H1 (cell line): ENCODE measurements at regions not wholly inside any gene's neighbourhood (a gene's known extent, or its start where the extent isn't known, plus 50 kb on each side); places are given as distances from the start of the nearest gene placed in this dataset.

Source experiments
- CTCF ChIA-PET: fragments of 300-600 bp; sonication (Branson Sonifier 250); formaldehyde crosslinking; loops from one replicate; lab custom pipeline; 2021; ENCODE audit not compliant: partially characterized antibody; lab: Charles Lee
- POLR2A ChIA-PET: fragments of 300-600 bp; sonication (Branson Sonifier 250); formaldehyde crosslinking; loops from one replicate; lab custom pipeline; 2021; ENCODE audit warnings: inconsistent platforms; ENCODE audit not compliant: partially characterized antibody; lab: Charles Lee
- DNase-seq, 2 experiments: peaks; one replicate each; pipeline versions ENCODE4 v3.0.0 to v3.0.0-alpha.2; 2010 to 2022; ENCODE audit warnings: low spot score in 2 of 2, low read depth in 1 of 2, mixed read lengths in 1 of 2
- FAIRE-seq: peaks from 2 replicates; lab custom pipeline; 2011; peaks lifted over from hg19 to GRCh38; lab: Jason Lieb, UNC
- H2AFZ ChIP-seq: 2 replicates; pipeline ENCODE4 v1.8.1; 2012; ENCODE audit warnings: low read length, inconsistent platforms
- H2AK5ac ChIP-seq: 2 replicates; pipeline ENCODE4 v1.6.1; 2013; ENCODE audit warnings: low read depth, low read length
- H2BK120ac ChIP-seq: replicated peaks from 2 replicates; pipeline ENCODE3; 2013; ENCODE audit warnings: low read depth, low read length, inconsistent platforms
- H2BK12ac ChIP-seq: 2 replicates; pipeline ENCODE4 v1.6.1; 2013; ENCODE audit warnings: low read depth, low read length
- H2BK15ac ChIP-seq: 2 replicates; pipeline ENCODE4 v1.6.1; 2013; ENCODE audit warnings: low read length
- H2BK20ac ChIP-seq: 2 replicates; pipeline ENCODE4 v1.6.1; 2013; ENCODE audit warnings: low read length
- H2BK5ac ChIP-seq: 2 replicates; pipeline ENCODE4 v1.6.1; 2013; ENCODE audit warnings: low read depth, low read length
- H3K14ac ChIP-seq: 2 replicates; pipeline ENCODE4 v1.6.1; 2013; ENCODE audit warnings: inconsistent platforms; ENCODE audit not compliant: insufficient read length
- H3K18ac ChIP-seq: 2 replicates; pipeline ENCODE4 v1.6.1; 2013; ENCODE audit warnings: low read length; ENCODE audit errors: extremely low read depth
- H3K23ac ChIP-seq: 2 replicates; pipeline ENCODE4 v1.6.1; 2013; ENCODE audit warnings: inconsistent platforms; ENCODE audit not compliant: insufficient read length
- H3K23me2 ChIP-seq: 2 replicates; pipeline ENCODE4 v1.6.1; 2013; ENCODE audit warnings: low read depth, low read length
- H3K27ac ChIP-seq: 2 replicates; pipeline ENCODE4 v1.6.1; 2011; ENCODE audit warnings: low read depth, low read length, inconsistent platforms
- H3K27me3 ChIP-seq, 4 experiments: replicated peaks in 1 of 4; 1 replicate in 1 of 4; 2 replicates in 3 of 4; pipeline versions ENCODE4 v1.6.1 to v1.8.1; 2011 to 2013; ENCODE audit warnings: low read length in 3 of 4, mild to moderate bottlenecking in 3 of 4, inconsistent platforms in 2 of 4, mixed read lengths in 2 of 4, moderate library complexity in 1 of 4; ENCODE audit not compliant: control insufficient read depth in 3 of 4, insufficient read depth in 3 of 4; ENCODE audit errors: extremely low read depth in 1 of 4
- H3K36me3 ChIP-seq, 4 experiments: 2 replicates each; pipeline versions ENCODE4 v1.6.1 to v1.8.1; 2011 to 2013; ENCODE audit warnings: mild to moderate bottlenecking in 4 of 4, low read length in 3 of 4, moderate library complexity in 2 of 4, control low read depth in 1 of 4, inconsistent platforms in 1 of 4; ENCODE audit not compliant: insufficient read depth in 4 of 4, control insufficient read depth in 2 of 4
- H3K4ac ChIP-seq: replicated peaks from 2 replicates; pipeline ENCODE3; 2013; ENCODE audit warnings: low read length, low read depth, mixed read lengths, inconsistent platforms; ENCODE audit not compliant: insufficient read length
- H3K4me1 ChIP-seq, 4 experiments: replicated peaks in 1 of 4; 1 replicate in 1 of 4; 2 replicates in 3 of 4; pipeline versions ENCODE4 v1.6.1 to v1.8.1; 2011 to 2013; ENCODE audit warnings: low read length in 3 of 4, inconsistent platforms in 2 of 4, mixed read lengths in 1 of 4; ENCODE audit not compliant: insufficient read depth in 4 of 4, control insufficient read depth in 3 of 4
- H3K4me2 ChIP-seq, 2 experiments: 2 replicates each; pipeline versions ENCODE4 v1.6.1 to v1.8.1; 2011 to 2013; ENCODE audit warnings: low read depth in 2 of 2, low read length in 2 of 2, control low read depth in 1 of 2, inconsistent platforms in 1 of 2, mild to moderate bottlenecking in 1 of 2; ENCODE audit not compliant: insufficient read depth in 1 of 2
- H3K4me3 ChIP-seq, 4 experiments: fragments of 200-600, 300-600 bp in 1 of 4; sonication (generic), shearing (Covaris generic), sonication (Bioruptor Twin) in 1 of 4; 2 replicates each; pipeline versions ENCODE4 v1.5.1 to v1.8.1; 2011 to 2016; ENCODE audit warnings: low read length in 4 of 4, low read depth in 3 of 4, control low read depth in 2 of 4, inconsistent platforms in 2 of 4, mild to moderate bottlenecking in 2 of 4, mixed read lengths in 1 of 4, moderate library complexity in 1 of 4; ENCODE audit not compliant: insufficient read depth in 2 of 4; ENCODE audit errors: extremely low read depth in 1 of 4
- H3K56ac ChIP-seq: replicated peaks from 2 replicates; pipeline ENCODE3; 2013; ENCODE audit warnings: low read depth, mild to moderate bottlenecking, mixed read lengths, low read length, inconsistent platforms; ENCODE audit not compliant: insufficient read length
- H3K79me1 ChIP-seq: 2 replicates; pipeline ENCODE4 v1.6.1; 2013; ENCODE audit warnings: low read depth, low read length, control low read depth
- H3K79me2 ChIP-seq, 2 experiments: 2 replicates each; pipeline versions ENCODE4 v1.6.1 to v1.8.1; 2012 to 2013; ENCODE audit warnings: low read length in 2 of 2, mild to moderate bottlenecking in 2 of 2, inconsistent platforms in 1 of 2; ENCODE audit not compliant: insufficient read depth in 2 of 2, control insufficient read depth in 1 of 2
- H3K9ac ChIP-seq, 4 experiments: replicated peaks in 1 of 4; 1 replicate in 1 of 4; 2 replicates in 3 of 4; pipeline versions ENCODE4 v1.6.1 to v1.8.1; 2011 to 2013; ENCODE audit warnings: low read depth in 3 of 4, low read length in 3 of 4, control low read depth in 2 of 4, mild to moderate bottlenecking in 2 of 4, moderate library complexity in 2 of 4, inconsistent platforms in 1 of 4; ENCODE audit errors: extremely low read depth in 1 of 4
- H3K9me3 ChIP-seq, 2 experiments: 2 replicates each; pipeline versions ENCODE4 v1.6.1 to v1.8.1; 2012 to 2013; ENCODE audit warnings: mild to moderate bottlenecking in 2 of 2, moderate library complexity in 2 of 2, control low read depth in 1 of 2, inconsistent platforms in 1 of 2, low read depth in 1 of 2, low read length in 1 of 2, mixed read lengths in 1 of 2; ENCODE audit not compliant: insufficient read depth in 2 of 2
- H4K20me1 ChIP-seq, 2 experiments: replicated peaks in 1 of 2; 2 replicates each; pipeline versions ENCODE3 to v1.8.1; 2011 to 2013; ENCODE audit warnings: inconsistent platforms in 2 of 2, low read length in 2 of 2, mild to moderate bottlenecking in 1 of 2; ENCODE audit not compliant: insufficient read depth in 2 of 2, control insufficient read depth in 1 of 2
- H4K5ac ChIP-seq: 2 replicates; pipeline ENCODE4 v1.6.1; 2013; ENCODE audit warnings: low read length, low read depth, mixed read lengths, inconsistent platforms; ENCODE audit not compliant: insufficient read length
- H4K8ac ChIP-seq: 2 replicates; pipeline ENCODE4 v1.8.0; 2013; ENCODE audit warnings: mild to moderate bottlenecking, moderate library complexity, low read length, inconsistent platforms; ENCODE audit not compliant: insufficient read depth; ENCODE audit errors: extremely low read depth
- H4K91ac ChIP-seq: replicated peaks from 2 replicates; pipeline ENCODE3; 2013; ENCODE audit warnings: low read length, mixed read lengths, inconsistent platforms; ENCODE audit not compliant: insufficient read length
- ATF2 ChIP-seq: IDR thresholded peaks from 2 replicates; pipeline ENCODE4 v1.6.1; 2012; ENCODE audit warnings: low read length, inconsistent platforms
- BCL11A ChIP-seq, 2 experiments: IDR thresholded peaks; one replicate each; pipeline ENCODE4 v1.6.1; 2011; ENCODE audit warnings: low read depth in 2 of 2, low read length in 2 of 2, mild to moderate bottlenecking in 2 of 2
- CBX8 ChIP-seq: fragments of 300-800, 300-1000 bp; sonication (generic); IDR thresholded peaks from 2 replicates; pipeline ENCODE4 v1.7.1; 2016; ENCODE audit warnings: low read depth, low read length, borderline replicate concordance
- CEBPB ChIP-seq: IDR thresholded peaks from 2 replicates; pipeline ENCODE4 v1.6.1; 2012; ENCODE audit warnings: low read depth, low read length
- EP300 ChIP-seq, 2 experiments: IDR thresholded peaks; 1 replicate in 1 of 2; 2 replicates in 1 of 2; pipeline ENCODE4 v1.6.1; 2011 to 2012; ENCODE audit warnings: low read depth in 2 of 2, low read length in 2 of 2, mild to moderate bottlenecking in 2 of 2, borderline replicate concordance in 1 of 2, inconsistent platforms in 1 of 2, moderate library complexity in 1 of 2
- FOSL1 ChIP-seq: IDR thresholded peaks from 2 replicates; pipeline ENCODE4 v1.6.1; 2011; ENCODE audit warnings: mild to moderate bottlenecking, low read depth, low read length, moderate library complexity; ENCODE audit not compliant: insufficient read depth
- HDAC2 ChIP-seq, 2 experiments: fragments of 300-600 bp in 1 of 2; sonication (generic) in 1 of 2; IDR thresholded peaks; 2 replicates each; pipeline ENCODE4 v1.6.1; 2011 to 2012; ENCODE audit warnings: low read depth in 2 of 2, low read length in 2 of 2, mild to moderate bottlenecking in 2 of 2, moderate library complexity in 2 of 2, borderline replicate concordance in 1 of 2, inconsistent platforms in 1 of 2
- KDM5A ChIP-seq: fragments of 200-600 bp; IDR thresholded peaks from 2 replicates; pipeline ENCODE4 v1.7.1; 2012; ENCODE audit warnings: mild to moderate bottlenecking, low read length, inconsistent platforms, mixed read lengths
- MAX ChIP-seq: IDR thresholded peaks from 2 replicates; pipeline ENCODE4 v1.6.1; 2012; ENCODE audit warnings: inconsistent platforms
- POU5F1 ChIP-seq: IDR thresholded peaks from 2 replicates; pipeline ENCODE4 v1.6.1; 2011; ENCODE audit warnings: low read depth, mild to moderate bottlenecking, low read length, moderate library complexity
- SIRT6 ChIP-seq: IDR thresholded peaks from one replicate; pipeline ENCODE4 v1.7.1; 2012; ENCODE audit warnings: low read length, inconsistent platforms
- SUZ12 ChIP-seq: fragments of 200-600 bp; sonication (generic); IDR thresholded peaks from 2 replicates; pipeline ENCODE4 v1.6.1; 2012; ENCODE audit warnings: mild to moderate bottlenecking, inconsistent platforms, low read length, moderate library complexity, mixed read lengths
- YY1 ChIP-seq: IDR thresholded peaks from 2 replicates; pipeline ENCODE4 v1.6.1; 2011; ENCODE audit warnings: low read depth, mild to moderate bottlenecking, low read length
- WGBS, 2 experiments: shearing (Covaris generic) in 1 of 2; methylation state at CpG; one replicate each; pipeline versions ENCODE4 v1.1.6 to v1.1.7; 2013 to 2015; ENCODE audit warnings: low lambda C conversion rate in 2 of 2, mixed read lengths in 2 of 2, inconsistent platforms in 1 of 2, low coverage in 1 of 2, missing lambda C conversion rate in 1 of 2; ENCODE audit not compliant: insufficient replicate concordance in 2 of 2, insufficient coverage in 1 of 2, insufficient read length in 1 of 2; ENCODE audit errors: extremely low coverage in 1 of 2, missing lambda C conversion rate in 1 of 2; 5-methylcytosine and 5-hydroxymethylcytosine counted together

- Histone ChIP-seq H3K18ac (no peak overlapping the region), H3K4me1 (no peaks in the 10 kb centered on the region), H2BK120ac (no peak overlapping the region), H3K27me3 (no peaks in the 10 kb centered on the region), H3K4me3 (no peak overlapping the region), H3K56ac (no peak overlapping the region), H2BK15ac (no peak overlapping the region), H3K79me2 (no peaks in the 10 kb centered on the region), H3K79me1 (no peaks in the 10 kb centered on the region), H3K23ac (no peak overlapping the region), H3K4me2 (no peak overlapping the region), H3K9me3 (no peaks in the 10 kb centered on the region), H4K91ac (no peak overlapping the region), H2BK20ac (no peak overlapping the region), H2AK5ac (no peak overlapping the region), H4K20me1 (no peaks in the 10 kb centered on the region), H2BK12ac (no peak overlapping the region; the same call in 1 of the 2 replicates), H3K23me2 (no peaks in the 10 kb centered on the region), H3K4ac (no peak overlapping the region), H3K27ac (no peak overlapping the region), H3K14ac (no peak overlapping the region), H2AFZ (no peak overlapping the region; the same call in 1 of the 2 replicates), H3K9ac (no peak overlapping the region; a peak in 1 of 7 replicates), H2BK5ac (no peak overlapping the region), H4K5ac (no peak overlapping the region), H3K36me3 (no peaks in the 10 kb centered on the region), H4K8ac (no peak overlapping the region)
- no peak for DNase-seq
- ChIA-PET CTCF (interaction anchor here (1.1 to 1.7 kb wide), 3 partner anchors 19 to 98 kb away, joined by 3 to 4 read pairs (median 4); no protein-coding TSS in a partner anchor), POLR2A (no interaction called here)
- whole genome bisulfite sequencing, 2 experiments: 95% methylated on average over 3 of the region's 3 CpGs; no CpG with 5 or more reads in 1 of the 2 experiments
- FAIRE-seq: no peak
- TF ChIP-seq SIRT6 (no peak), CBX8 (no peak), HDAC2 (IDR thresholded peaks at IDR 0.05; ENCODE audit: borderline replicate concordance in 1 of 2, low read depth in 2 of 2, low read length in 2 of 2) (no peak), MAX (no peak), YY1 (no peak), SUZ12 (no peak), ATF2 (no peak), POU5F1 (no peak), BCL11A (IDR thresholded peaks at IDR 0.05; ENCODE audit: low read depth in 2 of 2, low read length in 2 of 2) (no peak), EP300 (IDR thresholded peaks at IDR 0.05; ENCODE audit: borderline replicate concordance in 1 of 2, low read depth in 2 of 2, low read length in 2 of 2) (no peak), FOSL1 (no peak), CEBPB (no peak), KDM5A (no peak)
These were observed 323.8 kb downstream of the GBE1 start for GRCh38 chr3:81437683-81438082.
